GM18511 (cell line): ENCODE measurements at regions not wholly inside any gene's neighbourhood (a gene's known extent, or its start where the extent isn't known, plus 50 kb on each side); places are given as distances from the start of the nearest gene placed in this dataset.
"Not testable (repeated sequence)": the region's sequence is repeated elsewhere in the genome, so short reads cannot be mapped to it uniquely, and the experiment has no call there.

Experiments
- ATAC-seq: cut with Tn5 transposase; IDR thresholded peaks from one replicate; pipeline ENCODE4 v1.9.1; 2021; ENCODE audit warnings: mild to moderate bottlenecking, moderate library complexity; ENCODE audit not compliant: unreplicated experiment

DNA sequence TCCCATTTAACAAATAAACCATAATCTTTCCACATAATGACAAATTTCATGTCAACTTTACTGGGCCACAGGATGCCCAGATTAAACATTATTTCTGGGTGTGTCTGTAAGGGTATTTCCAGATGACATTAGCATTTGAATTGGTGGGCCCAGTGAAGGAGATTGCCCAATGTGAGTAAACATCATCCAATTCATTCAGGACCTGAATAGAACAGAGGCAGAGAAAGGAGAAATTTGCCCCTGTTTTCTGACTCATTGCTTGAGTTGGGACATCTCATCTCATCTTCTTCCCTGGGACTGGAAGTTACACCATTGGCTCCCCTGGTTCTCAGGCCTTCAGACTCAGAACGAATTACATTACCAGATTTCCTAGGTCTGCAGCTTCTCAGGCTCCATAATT, 142.9 kb downstream of the TPBG start:
- ATAC-seq = no peak

DNA sequence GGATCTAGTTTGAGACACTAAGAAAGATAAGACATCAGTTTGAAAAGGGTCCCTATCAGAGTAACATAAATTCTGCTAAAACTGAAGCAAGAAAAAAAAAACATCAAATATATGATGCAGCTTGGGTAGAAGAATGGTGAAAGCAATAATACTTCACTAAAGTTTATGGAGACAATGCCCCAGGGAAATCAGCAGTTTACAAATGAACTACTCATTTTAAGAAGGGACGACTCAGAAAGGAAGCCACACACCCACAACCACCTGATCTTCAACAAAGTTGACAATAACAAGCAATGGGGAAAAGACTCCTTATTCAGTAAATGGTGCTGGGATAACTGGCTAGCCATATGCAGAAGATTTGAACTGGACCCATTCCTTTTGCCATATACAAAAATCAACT, 143.5 kb downstream of the TPBG start:
- peak; percentile 81 for ATAC-seq

DNA sequence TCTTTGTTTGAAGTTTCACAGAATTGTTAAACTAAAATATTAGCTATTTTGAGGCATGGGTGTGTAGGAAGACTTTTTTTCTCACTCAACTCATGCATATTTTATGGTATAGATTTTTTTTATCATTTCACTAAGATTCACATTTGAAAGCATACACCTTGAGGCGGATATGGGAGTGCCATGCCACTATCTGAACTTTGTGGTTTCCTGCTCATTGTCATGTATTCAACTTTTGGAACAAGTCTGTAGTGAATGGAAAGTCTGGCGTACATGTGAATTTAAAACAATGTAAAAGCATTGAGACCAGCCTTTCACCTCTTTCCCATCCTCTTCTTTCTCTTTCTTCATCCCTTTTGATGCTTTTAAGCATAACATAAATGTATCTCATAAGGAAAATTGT, 147.9 kb downstream of the TPBG start:
- no peak for ATAC-seq

DNA sequence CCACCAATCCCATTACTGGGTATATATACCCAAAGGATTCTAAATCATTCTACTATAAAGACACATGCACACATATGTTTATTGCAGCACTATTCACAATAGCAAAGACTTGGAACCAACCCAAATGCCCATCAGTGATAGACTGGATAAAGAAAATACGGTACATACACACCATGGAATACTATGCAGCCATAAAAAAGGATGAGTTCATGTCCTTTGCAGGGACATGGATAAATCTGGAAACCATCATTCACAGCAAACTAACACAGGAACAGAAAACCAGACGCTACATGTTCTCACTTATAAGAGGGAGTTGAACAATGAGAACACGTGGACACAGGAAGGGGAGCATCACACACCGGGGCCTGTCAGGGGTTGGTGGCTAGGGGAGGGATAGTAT, 154.3 kb downstream of the TPBG start:
- not testable (repeated sequence) for ATAC-seq

DNA sequence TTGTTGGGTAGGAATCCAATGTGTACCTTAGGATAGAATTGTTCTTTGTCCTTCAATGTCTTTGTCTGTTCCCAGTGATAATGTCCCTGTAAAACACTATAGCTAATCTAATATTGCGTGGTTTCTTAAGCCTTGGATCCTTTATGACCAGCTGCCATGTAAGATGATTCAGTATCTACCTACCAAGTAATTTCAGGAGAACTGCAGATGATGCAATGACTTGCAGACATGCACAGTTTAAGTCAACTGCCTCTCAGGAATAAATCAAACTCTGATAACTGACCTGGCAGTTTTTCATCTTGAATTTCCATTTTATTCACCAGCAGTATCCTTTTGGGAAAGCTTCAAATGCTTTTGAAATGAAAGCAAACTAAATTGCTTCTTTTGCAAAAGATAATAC, 157.8 kb downstream of the TPBG start:
- no peak for ATAC-seq

DNA sequence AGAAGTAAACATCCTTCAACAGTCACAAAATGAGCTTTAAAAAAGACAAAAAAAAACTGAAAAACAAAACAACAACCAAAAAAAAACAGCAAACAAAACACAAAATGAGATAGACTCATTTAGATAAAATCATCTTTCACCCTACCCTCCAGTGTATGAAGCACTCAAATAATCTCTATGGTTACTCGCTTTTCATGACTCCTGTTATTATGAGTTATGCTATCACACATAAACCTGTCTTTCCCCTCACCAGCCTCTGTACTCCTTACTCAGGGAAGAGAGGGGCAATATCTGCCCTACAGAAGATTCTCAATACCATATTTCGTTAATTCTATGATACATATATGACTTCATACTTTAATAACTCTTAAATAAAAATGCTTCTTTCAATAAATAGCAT, 158.2 kb downstream of the TPBG start:
- no peak for ATAC-seq

DNA sequence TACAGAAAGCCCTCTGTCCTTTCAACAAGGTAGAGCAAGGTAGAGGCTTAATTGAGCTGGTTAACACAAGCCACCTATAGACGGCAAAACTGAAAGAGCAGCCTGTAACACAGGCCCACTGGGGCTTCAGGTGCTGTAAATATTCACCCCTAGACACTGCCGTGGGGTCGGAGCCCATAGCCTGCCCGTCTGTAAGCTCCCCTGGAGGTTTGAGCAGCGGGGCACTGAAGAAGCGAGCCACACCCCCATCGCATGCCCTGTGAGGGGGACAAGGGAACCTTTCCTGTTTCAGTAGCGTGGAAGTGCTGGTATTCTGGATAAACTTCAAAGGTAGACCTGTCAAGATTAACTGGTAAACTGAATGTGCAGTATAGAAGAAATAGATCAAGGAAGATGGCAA, 160.4 kb downstream of the TPBG start:
- ATAC-seq = no peak

DNA sequence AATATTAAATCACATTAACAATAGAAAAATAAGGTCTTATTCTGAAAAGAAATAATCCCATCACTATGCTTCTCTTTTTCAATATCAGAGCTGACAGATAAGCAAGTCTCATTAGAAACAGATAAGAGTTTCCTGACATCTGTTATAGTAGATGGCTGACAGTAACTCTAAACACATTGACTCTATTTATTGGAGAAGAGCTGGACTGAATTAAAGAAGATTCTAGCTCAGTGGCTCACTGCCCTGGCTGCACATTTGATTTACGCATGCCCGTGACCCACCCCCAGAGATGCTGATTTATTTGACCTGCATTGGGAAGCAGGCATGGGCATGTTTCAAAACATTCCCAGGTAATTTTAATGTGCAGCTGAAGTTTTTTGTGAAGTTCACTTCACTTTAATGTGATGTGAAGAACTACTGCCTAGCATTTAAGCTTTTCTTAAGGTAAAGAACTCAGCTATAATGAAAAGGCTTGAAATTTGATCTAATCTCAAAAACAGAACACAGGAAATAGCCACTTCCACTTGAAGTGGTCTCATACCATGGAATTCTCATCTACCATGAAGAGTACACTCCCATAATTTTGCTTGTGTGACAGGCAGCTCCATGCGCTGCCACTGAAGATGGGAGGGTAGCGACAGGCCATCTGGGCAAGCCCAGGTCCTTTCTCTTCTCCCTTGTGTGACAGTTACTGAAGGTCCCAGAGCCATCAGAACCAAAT, 162.3 kb downstream of the TPBG start:
- no peak for ATAC-seq

DNA sequence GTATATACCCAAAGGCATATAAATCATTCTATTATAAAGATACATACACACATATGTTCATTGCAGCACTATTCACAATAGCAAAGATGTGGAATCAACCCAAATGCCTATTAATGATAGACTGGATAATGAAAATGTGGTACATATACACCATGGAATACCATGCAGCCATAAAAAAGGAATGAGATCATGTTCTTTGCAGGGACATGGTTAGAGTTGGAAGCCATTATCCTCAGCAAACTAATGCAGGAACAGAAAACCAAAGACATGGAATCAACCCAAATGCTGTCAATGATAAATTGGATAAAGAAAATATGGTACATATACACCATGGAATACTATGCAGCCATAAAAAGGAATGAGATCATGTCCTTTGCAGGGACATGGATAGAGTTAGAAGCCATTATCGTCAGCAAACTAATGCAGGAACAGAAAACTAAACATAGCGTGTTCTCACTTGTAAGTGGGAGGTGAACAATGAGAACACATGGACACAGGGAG, 166.4 kb downstream of the TPBG start:
- not testable (repeated sequence) for ATAC-seq

DNA sequence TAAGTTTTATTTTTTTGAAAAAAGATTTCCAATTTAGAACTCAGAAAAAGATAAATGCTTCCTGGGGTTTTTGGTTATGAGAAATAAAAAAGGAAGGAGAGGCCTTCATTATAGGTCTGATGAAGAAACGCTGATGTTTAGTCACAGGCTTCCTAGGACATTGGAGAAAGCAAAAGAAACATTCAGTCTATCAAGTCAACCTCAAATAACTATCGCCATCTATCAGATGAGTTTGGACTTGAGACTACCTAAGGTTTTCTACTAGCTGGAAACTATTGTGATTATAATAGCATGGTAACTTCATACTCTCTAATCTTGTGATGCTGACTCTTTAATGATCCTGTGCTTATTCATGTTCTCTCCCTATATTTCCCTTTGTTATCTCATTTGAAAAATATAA, 171.3 kb downstream of the TPBG start:
- no peak for ATAC-seq

DNA sequence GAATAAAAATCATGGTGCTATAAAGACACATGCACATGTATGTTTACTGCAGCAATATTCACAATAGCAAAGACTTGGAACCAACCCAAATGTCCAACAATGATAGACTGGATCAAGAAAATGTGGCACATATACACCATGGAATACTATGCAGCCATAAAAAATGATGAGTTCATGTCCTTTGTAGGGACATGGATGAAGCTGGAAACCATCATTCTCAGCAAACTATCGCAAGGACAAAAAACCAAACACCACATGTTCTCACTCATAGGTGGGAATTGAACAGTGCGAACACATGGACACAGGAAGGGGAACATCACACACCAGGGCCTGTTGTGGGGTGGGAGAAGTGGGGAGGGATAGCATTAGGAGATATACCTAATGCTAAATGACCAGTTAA, 185.9 kb downstream of the TPBG start:
- not testable (repeated sequence) for ATAC-seq

DNA sequence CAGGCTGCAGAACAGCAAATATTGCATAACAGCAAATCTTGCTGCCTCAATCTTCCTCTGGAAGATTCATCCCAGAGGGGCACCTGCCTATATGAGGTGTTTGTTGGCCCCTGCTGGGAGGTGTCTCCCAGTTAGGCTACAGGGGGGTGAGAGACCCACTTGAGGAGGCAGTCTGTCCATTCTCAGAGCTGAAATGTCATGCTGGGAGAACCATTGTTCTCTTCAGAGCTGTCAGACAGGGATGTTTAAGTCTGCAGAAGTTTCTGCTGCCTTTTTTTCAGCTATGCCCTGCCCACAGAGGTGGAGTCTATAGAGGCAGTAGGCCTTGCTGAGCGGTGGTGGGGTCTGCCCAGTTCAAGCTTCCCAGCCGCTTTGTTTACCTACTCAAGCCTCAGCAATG, 187.7 kb downstream of the TPBG start:
- ATAC-seq = not testable (repeated sequence)

DNA sequence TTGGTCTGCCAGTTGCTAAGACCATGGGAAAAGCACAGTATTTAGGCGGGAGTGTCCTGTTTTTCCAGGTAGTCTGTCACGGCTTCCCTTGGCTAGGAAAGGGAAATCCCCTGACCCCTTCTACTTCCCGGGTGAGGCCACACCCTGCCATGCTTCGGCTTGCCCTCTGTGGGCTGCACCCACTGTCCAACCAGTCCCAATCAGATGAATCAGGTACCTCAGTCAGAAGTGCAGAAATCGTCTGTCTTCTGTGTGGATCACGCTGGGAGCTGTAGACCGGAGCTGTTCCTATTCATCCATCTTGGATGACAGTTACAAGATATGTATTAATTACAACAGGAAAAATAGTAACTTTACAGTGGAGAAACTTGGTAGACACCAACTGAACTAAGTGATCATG, 188.2 kb downstream of the TPBG start:
- no peak for ATAC-seq

DNA sequence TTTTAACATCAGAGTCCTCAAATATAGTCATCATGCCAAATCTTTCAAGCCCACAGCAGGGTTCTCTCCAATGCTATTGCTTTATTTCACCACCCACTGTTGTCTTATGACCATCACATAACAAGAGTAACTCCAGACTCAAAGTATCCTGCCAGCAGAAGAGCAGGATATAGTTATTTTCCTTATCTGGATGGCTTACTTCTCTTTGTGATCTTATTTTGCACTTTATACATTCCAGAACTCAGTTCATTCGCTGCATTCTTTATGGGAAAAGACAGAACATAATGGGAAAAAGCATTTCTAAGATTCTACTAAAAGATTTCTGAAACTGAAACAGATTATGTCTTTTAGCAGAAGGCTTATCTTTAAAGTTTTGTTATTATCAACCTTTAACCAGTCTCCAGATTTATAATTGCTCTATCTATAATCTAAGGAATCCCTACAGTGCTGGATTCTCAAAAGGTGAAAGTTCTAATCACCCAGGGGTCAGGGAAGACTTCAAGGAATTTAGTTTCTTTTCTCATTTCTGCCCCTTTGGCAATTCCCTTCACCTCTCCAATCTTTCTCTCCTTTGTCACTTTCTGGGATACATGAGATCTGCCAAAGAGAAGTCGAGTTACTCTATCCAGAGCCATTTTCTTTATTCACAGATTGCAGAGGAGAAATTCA, 190.4 kb downstream of the TPBG start:
- ATAC-seq = no peak

DNA sequence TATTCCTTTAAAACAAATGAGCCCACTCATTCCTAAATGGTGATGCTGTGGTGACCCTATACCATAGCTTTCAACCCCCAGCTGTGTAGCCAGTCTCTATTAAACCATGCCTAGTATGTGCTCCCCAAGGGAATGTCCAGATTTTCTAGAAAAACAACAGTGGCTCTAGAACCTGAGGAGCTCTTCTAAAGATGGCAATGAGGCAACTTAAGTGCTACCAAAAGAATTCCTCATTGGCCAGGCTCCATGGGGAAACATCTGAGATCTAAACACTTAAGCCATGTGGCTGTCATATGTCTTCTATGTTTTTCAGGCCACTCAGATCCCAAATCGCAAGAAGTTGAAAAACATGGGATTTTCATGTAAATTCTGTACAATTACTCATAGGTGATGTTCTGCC, 191.0 kb downstream of the TPBG start:
- no peak for ATAC-seq

DNA sequence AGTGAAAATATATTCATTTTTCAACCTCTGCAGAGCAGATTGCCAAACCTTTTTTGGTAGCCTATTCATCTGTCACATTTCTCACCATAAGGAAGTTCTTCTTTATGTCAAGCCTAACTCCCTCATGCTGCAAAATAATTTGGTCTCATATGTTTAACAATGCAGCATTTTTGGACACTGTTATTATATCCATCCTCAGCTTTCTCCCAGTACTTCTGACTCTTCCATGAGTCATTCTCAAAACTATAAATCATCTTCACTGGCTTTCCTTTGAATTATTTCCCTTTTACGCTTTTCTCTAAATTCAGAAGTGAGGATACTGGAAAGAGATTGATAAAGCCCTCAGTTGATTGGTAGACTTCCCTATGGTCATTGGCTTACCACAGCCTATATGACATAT, 192.2 kb downstream of the TPBG start:
- ATAC-seq = no peak

DNA sequence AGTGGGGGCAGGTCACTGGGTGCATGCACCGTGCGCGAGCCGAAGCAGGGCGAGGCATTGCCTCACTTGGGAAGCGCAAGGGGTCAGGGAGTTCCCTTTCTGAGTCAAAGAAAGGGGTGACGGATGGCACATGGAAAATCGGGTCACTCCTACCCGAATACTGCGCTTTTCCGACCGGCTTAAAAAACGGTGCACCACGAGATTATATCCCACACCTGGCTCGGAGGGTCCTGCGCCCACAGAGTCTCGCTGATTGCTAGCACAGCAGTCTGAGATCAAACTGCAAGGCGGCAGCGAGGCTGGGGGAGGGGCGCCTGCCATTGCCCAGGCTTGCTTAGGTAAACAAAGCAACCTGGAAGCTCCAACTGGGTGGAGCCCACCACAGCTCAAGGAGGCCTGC, 194.9 kb downstream of the TPBG start:
- ATAC-seq = not testable (repeated sequence)

DNA sequence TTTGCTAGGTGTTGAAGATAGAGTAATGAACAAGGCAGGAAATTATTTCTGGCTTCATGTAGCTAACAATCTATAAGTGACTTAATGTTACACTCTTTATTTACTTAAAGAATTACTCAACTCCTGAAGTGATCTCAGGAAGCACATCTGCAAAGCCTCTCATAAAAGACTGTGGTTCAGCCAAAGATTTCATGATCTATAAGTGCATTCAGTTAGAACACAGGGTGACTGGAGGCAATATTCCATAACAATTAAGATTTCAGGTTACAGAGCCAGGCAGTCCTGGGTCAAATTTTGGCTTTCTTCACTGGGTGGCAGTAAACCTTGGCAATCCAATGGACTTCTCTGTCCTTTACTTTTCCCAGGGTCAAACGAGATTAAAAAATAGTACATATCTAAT, 204.0 kb downstream of the TPBG start:
- no peak for ATAC-seq

DNA sequence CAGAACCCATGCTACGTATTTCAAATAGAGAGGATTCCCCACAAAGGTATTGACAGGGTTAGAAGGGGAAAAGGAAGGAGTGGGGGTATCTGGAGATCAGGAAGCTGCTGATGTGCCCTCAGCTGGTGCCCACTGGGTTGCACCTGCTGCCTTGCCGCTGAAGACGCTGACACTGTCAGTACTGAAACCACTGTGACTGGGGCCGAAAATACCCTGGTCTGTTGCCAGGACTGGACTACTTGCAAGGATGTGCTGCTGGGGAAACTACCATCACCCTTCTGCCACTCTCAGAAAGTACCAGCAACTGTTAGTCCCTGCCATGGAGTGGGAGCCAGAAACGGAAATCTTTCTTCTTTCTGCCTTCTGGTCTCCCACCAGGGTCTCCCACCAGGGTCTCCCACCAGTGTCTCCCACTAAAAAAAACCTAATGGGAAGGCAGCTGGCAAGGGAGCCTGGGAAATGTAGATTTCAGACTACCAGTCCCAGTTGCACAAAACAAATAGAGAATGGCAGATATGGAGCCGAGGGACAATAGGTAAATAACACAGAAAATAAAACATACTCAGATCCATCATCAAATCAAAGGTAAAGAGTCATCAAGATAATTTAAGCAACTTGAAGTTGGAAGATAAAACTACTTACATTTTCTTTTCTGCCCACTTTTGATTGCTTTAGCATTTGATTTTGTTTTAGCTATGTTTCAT, 204.8 kb downstream of the TPBG start:
- ATAC-seq = peak; percentile 100

DNA sequence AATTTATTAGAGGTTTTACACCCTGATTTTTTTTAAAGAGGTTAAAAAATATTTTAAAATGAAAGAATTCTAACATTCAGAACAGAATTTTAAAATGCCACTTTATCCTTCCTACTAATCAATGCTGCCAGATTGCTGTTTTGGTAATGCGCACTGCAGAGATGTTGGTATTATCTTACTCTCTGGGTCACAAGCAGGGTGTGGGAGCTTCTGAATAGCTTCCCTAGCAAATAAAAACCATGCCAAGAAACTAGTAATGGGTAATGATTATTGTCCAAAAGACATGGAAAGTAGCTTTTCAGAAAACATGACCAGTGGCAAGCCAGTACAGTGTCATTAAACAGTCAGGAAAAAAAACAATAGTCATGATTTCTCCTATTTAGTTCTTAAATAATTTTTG, 205.4 kb downstream of the TPBG start:
- no peak for ATAC-seq

DNA sequence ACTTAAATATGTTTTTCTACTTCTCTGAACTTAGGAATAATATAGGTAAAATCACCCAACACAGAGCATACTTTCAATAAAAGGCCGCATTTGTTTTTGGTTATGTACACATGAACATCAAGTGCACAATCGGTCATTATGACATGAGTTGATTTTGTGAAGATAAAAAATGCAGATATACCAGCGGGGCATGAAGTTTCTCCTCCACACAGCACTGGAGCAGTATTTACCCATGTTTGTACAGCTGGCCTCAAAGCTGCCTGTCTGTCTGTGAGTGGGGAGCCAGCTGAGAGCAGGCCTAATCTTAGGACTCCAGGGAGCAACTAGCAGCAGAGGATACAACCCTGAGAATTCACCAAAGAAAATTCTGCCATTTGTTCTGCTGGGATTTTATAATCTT, 206.5 kb downstream of the TPBG start:
- ATAC-seq = no peak

DNA sequence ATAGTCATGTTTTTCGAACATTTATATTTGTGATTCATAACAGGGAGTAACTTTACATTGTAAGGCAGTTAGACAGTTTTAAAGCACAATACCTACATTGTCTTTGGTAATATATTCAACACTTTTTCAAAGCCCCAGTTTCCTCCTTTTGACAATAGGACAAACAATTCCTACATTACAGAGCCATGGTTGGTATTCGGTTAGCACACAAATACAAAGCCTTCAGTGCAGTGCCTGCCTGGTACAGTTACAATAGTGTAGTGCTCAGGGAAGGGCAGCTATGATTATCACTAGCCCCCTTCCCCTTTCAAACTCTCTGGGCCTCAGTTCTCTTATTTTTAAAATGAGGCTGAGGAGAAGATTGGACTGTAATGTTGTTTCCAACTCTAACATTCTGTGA, 207.8 kb downstream of the TPBG start:
- ATAC-seq = no peak
